K562 (cell line): ENCODE measurements at regions not wholly inside any gene's neighbourhood (a gene's known extent, or its start where the extent isn't known, plus 50 kb on each side); places are given as distances from the start of the nearest gene placed in this dataset.

ENCODE experiments used
- ATAC-seq: fragments of 200-7000 bp; cut with Tn5 transposase; 3 replicates; pipeline ENCODE4 v1.9.1; 2020; ENCODE audit warnings: moderate library complexity
- BruUV-seq: library from RNA; stranded (reverse); fragments of 400-500 nt; replicated peaks from 2 replicates; lab custom pipeline; 2021; lab: Mats Ljungman, UMichigan
- CTCF ChIA-PET: fragments of 300-600 bp; formaldehyde crosslinking; extraction: SDS; loops from one replicate; lab custom pipeline; 2021; ENCODE audit warnings: low intra/inter-chr PET ratio; lab: Yijun Ruan, JAX
- POLR2A ChIA-PET: fragments of 300-600, 350-650 bp; sonication (Branson Sonifier 250); formaldehyde crosslinking; extraction: SDS; loops from one replicate; lab custom pipeline; 2021; ENCODE audit warnings: antibody characterized with exemption, inconsistent platforms; lab: Yijun Ruan, JAX
- DNase-seq, 4 experiments: peaks; one replicate each; pipeline versions ENCODE4 v3.0.0 to v3.0.0-alpha.2; 2011 to 2018; ENCODE audit warnings: low spot score in 3 of 4, mixed read lengths in 3 of 4; ENCODE audit errors: extremely low read depth in 1 of 4
- FAIRE-seq: peaks from 2 replicates; lab custom pipeline; 2011; peaks lifted over from hg19 to GRCh38; lab: Jason Lieb, UNC
- H2AFZ ChIP-seq: 2 replicates; pipeline ENCODE4 v1.6.0; 2011; ENCODE audit warnings: low read depth, low read length, control low read depth, inconsistent platforms
- H3K27ac ChIP-seq: fragments of 200-600 bp; 3 replicates; pipeline ENCODE4 v1.8.0; 2011; ENCODE audit warnings: low read depth, mild to moderate bottlenecking, control low read depth, inconsistent platforms, low read length, moderate library complexity, mixed read lengths; ENCODE audit errors: extremely low read depth
- H3K27me3 ChIP-seq, 2 experiments: fragments of 300-600 bp in 1 of 2; 2 replicates in 1 of 2; 3 replicates in 1 of 2; pipeline versions ENCODE4 v1.6.0 to v1.8.0; 2011; ENCODE audit warnings: inconsistent platforms in 2 of 2, low read length in 2 of 2, mild to moderate bottlenecking in 1 of 2, mixed read lengths in 1 of 2, moderate library complexity in 1 of 2; ENCODE audit not compliant: control insufficient read depth in 2 of 2, insufficient read depth in 2 of 2
- H3K36me3 ChIP-seq: fragments of 300-600 bp; 3 replicates; pipeline ENCODE4 v1.8.0; 2011; ENCODE audit warnings: mild to moderate bottlenecking, low read length, inconsistent platforms; ENCODE audit not compliant: control insufficient read depth, insufficient read depth
- H3K4me1 ChIP-seq, 2 experiments: fragments of 200-600 bp in 1 of 2; replicated peaks in 1 of 2; 2 replicates in 1 of 2; 3 replicates in 1 of 2; pipeline versions ENCODE4 v1.5.1 to v1.8.0; 2011; ENCODE audit warnings: inconsistent platforms in 2 of 2, low read length in 2 of 2, mild to moderate bottlenecking in 1 of 2, mixed read lengths in 1 of 2, moderate library complexity in 1 of 2; ENCODE audit not compliant: control insufficient read depth in 2 of 2, insufficient read depth in 2 of 2
- H3K4me2 ChIP-seq: 2 replicates; pipeline ENCODE4 v1.6.1; 2011; ENCODE audit warnings: low read length, control low read depth, inconsistent platforms, mixed read lengths; ENCODE audit not compliant: insufficient read depth
- H3K4me3 ChIP-seq: fragments of 200-600 bp; sonication (generic), shearing (Covaris generic); 2 replicates; pipeline ENCODE4 v1.5.1; 2016; ENCODE audit warnings: control low read depth, inconsistent platforms
- H3K79me2 ChIP-seq: fragments of 200-600 bp; 3 replicates; pipeline ENCODE4 v1.8.0; 2011; ENCODE audit warnings: low read length, inconsistent platforms; ENCODE audit not compliant: control insufficient read depth, insufficient read depth
- H3K9ac ChIP-seq, 2 experiments: 2 replicates each; pipeline versions ENCODE4 v1.6.0 to v1.6.1; 2011; ENCODE audit warnings: low read depth in 2 of 2, low read length in 2 of 2, control low read depth in 1 of 2, inconsistent platforms in 1 of 2, mild to moderate bottlenecking in 1 of 2, mixed read lengths in 1 of 2; ENCODE audit not compliant: insufficient read depth in 1 of 2
- H3K9me1 ChIP-seq: one replicate; pipeline ENCODE4 v1.6.0; 2011; ENCODE audit warnings: inconsistent platforms, mild to moderate bottlenecking, low read length, moderate library complexity; ENCODE audit not compliant: control insufficient read depth, insufficient read depth
- H3K9me3 ChIP-seq: replicated peaks from 2 replicates; pipeline ENCODE4 v1.5.1; 2011; ENCODE audit warnings: low read depth, low read length, inconsistent platforms; ENCODE audit not compliant: control insufficient read depth, insufficient read depth
- H4K20me1 ChIP-seq: replicated peaks from 2 replicates; pipeline ENCODE4 v1.6.1; 2011; ENCODE audit warnings: low read length, inconsistent platforms, mixed read lengths; ENCODE audit not compliant: control insufficient read depth, insufficient read depth
- DDX20 ChIP-seq: fragments of 450-650 bp; IDR thresholded peaks from 2 replicates; pipeline ENCODE4 v1.6.1; 2016; ENCODE audit warnings: missing genetic modification characterization, low read depth, mild to moderate bottlenecking, missing compliant biosample characterization, moderate library complexity
- E2F3 ChIP-seq: fragments of 250-450 bp; sonication (Bioruptor Pico); IDR thresholded peaks from 2 replicates; pipeline ENCODE4 v1.4.0; 2020; ENCODE audit warnings: mild to moderate bottlenecking
- GTF2A2 ChIP-seq: IDR thresholded peaks from 2 replicates; pipeline ENCODE4 v1.6.1; 2016; ENCODE audit warnings: mild to moderate bottlenecking, missing genetic modification characterization, missing compliant biosample characterization
- HDAC2 ChIP-seq: fragments of 450-650 bp; IDR thresholded peaks from 2 replicates; pipeline ENCODE4 v1.6.1; 2016; ENCODE audit warnings: mild to moderate bottlenecking
- ID3 ChIP-seq, 2 experiments: fragments of 250-450 bp in 1 of 2; fragments of 450-650 bp in 1 of 2; sonication (Bioruptor Pico) in 1 of 2; IDR thresholded peaks; 2 replicates each; pipeline versions ENCODE4 v1.6.1 to v1.8.0; 2016 to 2021; ENCODE audit warnings: mild to moderate bottlenecking in 2 of 2, moderate library complexity in 2 of 2, missing compliant biosample characterization in 1 of 2, missing genetic modification characterization in 1 of 2
- MCM7 ChIP-seq, 2 experiments: fragments of 450-650 bp; IDR thresholded peaks; 2 replicates each; pipeline ENCODE4 v1.6.1; 2016 to 2018
- PHTF2 ChIP-seq: fragments of 250-450 bp; sonication (Bioruptor Pico); IDR thresholded peaks from 2 replicates; pipeline ENCODE4 v1.5.0; 2021; ENCODE audit warnings: mild to moderate bottlenecking
- SAP30 ChIP-seq: fragments of 200-600 bp; sonication (generic); IDR thresholded peaks from 2 replicates; pipeline ENCODE4 v1.6.1; 2012; ENCODE audit warnings: borderline replicate concordance, low read depth, mild to moderate bottlenecking, moderate library complexity, low read length, control low read depth, inconsistent platforms; ENCODE audit not compliant: insufficient read depth, poor library complexity, severe bottlenecking
- SMARCA4 ChIP-seq: fragments of 450-650 bp; IDR thresholded peaks from 2 replicates; pipeline ENCODE4 v1.6.1; 2016
- THRAP3 ChIP-seq: fragments of 450-650 bp; IDR thresholded peaks from 2 replicates; pipeline ENCODE4 v1.6.1; 2016; ENCODE audit warnings: mild to moderate bottlenecking, inconsistent platforms, borderline replicate concordance
- ZNF316 ChIP-seq: fragments of 450-650 bp; IDR thresholded peaks from 2 replicates; pipeline ENCODE4 v1.6.1; 2016
- ZNF445 ChIP-seq: fragments of 250-450 bp; sonication (Bioruptor Pico); IDR thresholded peaks from 2 replicates; pipeline ENCODE4 v1.4.0; 2020; ENCODE audit warnings: low read depth, mild to moderate bottlenecking, moderate library complexity
- ZNF551 ChIP-seq: fragments of 250-450 bp; sonication (Bioruptor Pico); IDR thresholded peaks from 2 replicates; pipeline ENCODE4 v1.5.0; 2021; ENCODE audit warnings: mild to moderate bottlenecking, moderate library complexity
- ZNF830 ChIP-seq: fragments of 250-450 bp; sonication (Bioruptor Pico); IDR thresholded peaks from 2 replicates; pipeline ENCODE4 v1.5.0; 2021; ENCODE audit warnings: mild to moderate bottlenecking
- WGBS: fragments of 100-300 bp; shearing (Covaris generic); methylation state at CpG from one replicate; pipeline ENCODE4 v1.1.6; 2016; ENCODE audit warnings: low coverage, mixed read lengths; ENCODE audit not compliant: insufficient coverage; ENCODE audit errors: missing lambda C conversion rate; 5-methylcytosine and 5-hydroxymethylcytosine counted together
- in situ Hi-C: fragments of 300-500 bp; cut with MboI; formaldehyde crosslinking; loops from 4 replicates; pipeline ENCODE4 v1.15.0; 2018; ENCODE audit warnings: inconsistent platforms, mixed read lengths
- intact Hi-C: fragments of 100-400 bp; cut with micrococcal nuclease; formaldehyde crosslinking; loops from 2 replicates; pipeline ENCODE4 v1.14.2; 2022

- no TSS peak for BruUV-seq
- Histone ChIP-seq H3K9ac (no peak overlapping the region), H3K4me1 (peaks cover 0 to 3% of the 10 kb centered on the region in 2 experiments; a peak in 1 of 5 replicates)
- POLR2A ChIA-PET = interaction anchor here (0.9 to 1.0 kb wide), 2 partner anchors 55 to 354 kb away, joined by 3 read pairs; no protein-coding TSS in a partner anchor
- TF ChIP-seq ZNF316 = 0 out of 2 replicates have a peak, but pooled peaks have one; percentile 34
- no peak for TF ChIP-seq MCM7 (IDR thresholded peaks at IDR 0.05)
- TF ChIP-seq, all 486 proteins: peak for 1
- Histone ChIP-seq H3K4me3 (no peak overlapping the region), H3K27ac (no peak overlapping the region), H3K36me3 (no peaks in the 10 kb centered on the region), H3K9me1 (no peaks in the 10 kb centered on the region), H3K9me3 (no peaks in the 10 kb centered on the region), H3K4me2 (no peak overlapping the region), H3K27me3 (no peaks in the 10 kb centered on the region), H4K20me1 (no peaks in the 10 kb centered on the region), H3K79me2 (no peaks in the 10 kb centered on the region), H2AFZ (no peak overlapping the region)
- 0% methylated on average over 3 of the region's 3 CpGs for WGBS
- in situ Hi-C loops (no loop called here), intact Hi-C loops (no loop called here)
- FAIRE-seq (no peak), ATAC-seq (no peak), DNase-seq (no peak)
- CTCF ChIA-PET = no interaction called here
Measured at GRCh38 chr2:138274421-138275291, 226.9 kb upstream of the SPOPL start.

DNA sequence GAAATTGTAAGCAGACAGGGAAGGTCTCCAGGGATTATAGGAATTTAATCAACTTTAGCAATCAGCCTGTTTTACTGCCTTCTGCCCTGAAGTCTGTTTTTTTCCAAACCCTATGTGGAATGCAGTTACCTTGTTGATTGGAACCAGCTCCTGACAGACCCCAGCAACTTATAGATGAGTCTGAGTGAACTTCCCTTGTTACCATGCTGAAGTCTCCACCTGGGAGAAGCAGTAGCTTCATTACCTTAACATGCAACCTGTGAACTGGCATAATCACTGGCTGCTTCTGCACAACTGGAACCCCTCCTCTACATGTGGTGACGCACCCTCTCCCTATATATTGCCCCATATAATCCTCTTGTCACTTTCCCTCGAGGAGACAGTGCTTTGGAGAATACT is 226.3 kb upstream of the SPOPL start:
- H3K27ac ChIP-seq = no peak overlapping the region
- H3K4me2 ChIP-seq = no peak overlapping the region
- in situ Hi-C loops (no loop called here), intact Hi-C loops (no loop called here)
- FAIRE-seq = no peak
- no peak for ATAC-seq
- no peak overlapping the region for H3K4me3 ChIP-seq
- H3K9me1 ChIP-seq = no peaks in the 10 kb centered on the region
- H3K9me3 ChIP-seq = no peaks in the 10 kb centered on the region
- H4K20me1 ChIP-seq = no peaks in the 10 kb centered on the region
- CTCF ChIA-PET = no interaction called here
- H3K4me1 ChIP-seq = peaks cover 0 to 3% of the 10 kb centered on the region in 2 experiments; a peak in 1 of 5 replicates
- no peak overlapping the region for H3K9ac ChIP-seq
- DNase-seq = no peak
- no peaks in the 10 kb centered on the region for H3K79me2 ChIP-seq
- no TSS peak for BruUV-seq
- H3K27me3 ChIP-seq = no peaks in the 10 kb centered on the region
- no peak overlapping the region for H2AFZ ChIP-seq
- WGBS = 0% methylated on average over 2 of the region's 2 CpGs
- POLR2A ChIA-PET = no interaction called here
- H3K36me3 ChIP-seq = no peaks in the 10 kb centered on the region
- no peak for TF ChIP-seq SAP30
- no peak for TF ChIP-seq ZNF316
- no peak for TF ChIP-seq THRAP3
- no peak for TF ChIP-seq ZNF445 (CRISPR knock-in tag)
- no peak for TF ChIP-seq PHTF2 (CRISPR knock-in tag)
- no peak for TF ChIP-seq GTF2A2 (tag)
- TF ChIP-seq E2F3 (CRISPR knock-in tag) = no peak
- TF ChIP-seq DDX20 (tag) = no peak
- TF ChIP-seq ZNF551 (CRISPR knock-in tag) = no peak
- no peak for TF ChIP-seq ID3 (CRISPR knock-in tag; IDR thresholded peaks at IDR 0.05)
- TF ChIP-seq ID3 (tag; IDR thresholded peaks at IDR 0.05) = no peak
- TF ChIP-seq SMARCA4 = no peak
- TF ChIP-seq ZNF830 = no peak
- no peak for TF ChIP-seq HDAC2
